Tibial nerve (tissue), 3 donors: ENCODE measurements at regions not wholly inside any gene's neighbourhood (a gene's known extent, or its start where the extent isn't known, plus 50 kb on each side); places are given as distances from the start of the nearest gene placed in this dataset.

Experiments used
- POLR2A ChIP-seq, 2 donors: fragments of 450-650 bp; IDR thresholded peaks; one replicate each; pipeline ENCODE4 v1.6.1; 2017; ENCODE audit warnings: antibody characterized with exemption in 2 of 2, mild to moderate bottlenecking in 2 of 2, moderate library complexity in 2 of 2
- TF ChIP-seq, protein P1 (sequence below), 5 experiments: fragments of 200-600 bp in 3 of 5; fragments of 450-650 bp in 2 of 5; sonication (generic) in 3 of 5; IDR thresholded peaks; one replicate each; pipeline ENCODE4 v1.5.1; 2016 to 2019; ENCODE audit warnings: antibody characterized with exemption in 5 of 5, mild to moderate bottlenecking in 3 of 5, moderate library complexity in 2 of 5

DNA sequence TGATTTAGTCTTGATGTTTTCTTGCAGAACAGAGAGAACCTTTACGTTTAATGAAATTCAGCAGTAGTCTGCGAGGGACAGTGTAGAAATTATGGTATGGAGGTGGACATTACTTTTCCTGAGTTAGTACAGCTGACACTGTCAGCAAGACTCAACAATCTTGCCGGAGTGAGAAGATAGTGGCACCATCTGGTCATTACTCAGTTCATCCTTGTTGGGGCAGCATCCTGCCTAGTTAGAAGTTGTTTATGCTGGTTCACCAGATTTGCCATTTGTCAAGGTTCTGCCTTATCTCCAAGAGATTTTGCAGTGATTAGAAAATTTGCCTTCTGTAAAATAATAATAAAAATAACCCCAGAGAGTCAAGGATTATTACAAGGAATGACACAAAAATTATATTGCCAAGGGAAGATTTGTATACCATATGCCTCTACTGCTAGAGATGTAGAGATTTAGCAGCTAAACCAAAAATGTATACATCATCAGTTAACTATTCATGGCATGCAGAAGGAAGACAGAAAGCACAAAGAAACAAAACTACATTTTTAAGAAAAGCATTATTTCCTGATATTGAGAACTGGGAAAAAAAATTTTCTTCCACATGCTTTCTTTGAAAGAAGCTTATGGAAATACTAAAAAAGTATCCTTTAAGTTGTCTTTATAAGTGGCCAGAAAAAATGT, 1967.4 kb downstream of the NCAM2 start:
- TF ChIP-seq, protein P1, sequence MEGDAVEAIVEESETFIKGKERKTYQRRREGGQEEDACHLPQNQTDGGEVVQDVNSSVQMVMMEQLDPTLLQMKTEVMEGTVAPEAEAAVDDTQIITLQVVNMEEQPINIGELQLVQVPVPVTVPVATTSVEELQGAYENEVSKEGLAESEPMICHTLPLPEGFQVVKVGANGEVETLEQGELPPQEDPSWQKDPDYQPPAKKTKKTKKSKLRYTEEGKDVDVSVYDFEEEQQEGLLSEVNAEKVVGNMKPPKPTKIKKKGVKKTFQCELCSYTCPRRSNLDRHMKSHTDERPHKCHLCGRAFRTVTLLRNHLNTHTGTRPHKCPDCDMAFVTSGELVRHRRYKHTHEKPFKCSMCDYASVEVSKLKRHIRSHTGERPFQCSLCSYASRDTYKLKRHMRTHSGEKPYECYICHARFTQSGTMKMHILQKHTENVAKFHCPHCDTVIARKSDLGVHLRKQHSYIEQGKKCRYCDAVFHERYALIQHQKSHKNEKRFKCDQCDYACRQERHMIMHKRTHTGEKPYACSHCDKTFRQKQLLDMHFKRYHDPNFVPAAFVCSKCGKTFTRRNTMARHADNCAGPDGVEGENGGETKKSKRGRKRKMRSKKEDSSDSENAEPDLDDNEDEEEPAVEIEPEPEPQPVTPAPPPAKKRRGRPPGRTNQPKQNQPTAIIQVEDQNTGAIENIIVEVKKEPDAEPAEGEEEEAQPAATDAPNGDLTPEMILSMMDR (IDR thresholded peaks at IDR 0.05), result no peak
- no peak for TF ChIP-seq POLR2A (IDR thresholded peaks at IDR 0.05)
